HepG2 (cell line): ENCODE measurements at regions not wholly inside any gene's neighbourhood (a gene's known extent, or its start where the extent isn't known, plus 50 kb on each side); places are given as distances from the start of the nearest gene placed in this dataset.

Source experiments
- ATAC-seq: fragments of 200-7000 bp; cut with Tn5 transposase; 3 replicates; pipeline ENCODE4 v1.9.1; 2020; ENCODE audit warnings: mild to moderate bottlenecking, moderate library complexity
- BruUV-seq: library from RNA; stranded (reverse); fragments of 400-500 nt; replicated peaks from 2 replicates; lab custom pipeline; 2021; lab: Mats Ljungman, UMichigan
- CTCF ChIA-PET: fragments of 300-600 bp; formaldehyde crosslinking; extraction: SDS; loops from one replicate; lab custom pipeline; 2021; ENCODE audit warnings: low total read pairs, inconsistent platforms, low intra/inter-chr PET ratio; lab: Yijun Ruan, JAX
- POLR2A ChIA-PET: fragments of 350-600 bp; sonication (Branson Sonifier 250); formaldehyde crosslinking; loops from one replicate; lab custom pipeline; 2020; ENCODE audit warnings: antibody characterized with exemption, inconsistent platforms; lab: Yijun Ruan, JAX
- DNase-seq: peaks from one replicate; pipeline ENCODE4 v3.0.0-alpha.2; 2015; ENCODE audit warnings: low spot score
- FAIRE-seq: peaks from 3 replicates; lab custom pipeline; 2011; peaks lifted over from hg19 to GRCh38; lab: Jason Lieb, UNC
- H2AFZ ChIP-seq: one replicate; pipeline ENCODE4 v1.6.1; 2011; ENCODE audit warnings: low read length, inconsistent platforms
- H3K27ac ChIP-seq: fragments of 300-600 bp; 3 replicates; pipeline ENCODE4 v1.8.0; 2011; ENCODE audit warnings: mixed run types, mild to moderate bottlenecking, mixed read lengths, low read length, inconsistent platforms; ENCODE audit not compliant: insufficient read depth; ENCODE audit errors: extremely low read length
- H3K27me3 ChIP-seq, 2 experiments: fragments of 200-600 bp in 1 of 2; 2 replicates in 1 of 2; 3 replicates in 1 of 2; pipeline versions ENCODE4 v1.6.0 to v1.8.0; 2011; ENCODE audit warnings: low read length in 2 of 2, mild to moderate bottlenecking in 2 of 2, moderate library complexity in 2 of 2, inconsistent platforms in 1 of 2; ENCODE audit not compliant: insufficient read depth in 2 of 2, control insufficient read depth in 1 of 2
- H3K36me3 ChIP-seq, 2 experiments: fragments of 200-600 bp in 1 of 2; replicated peaks in 1 of 2; 2 replicates in 1 of 2; 3 replicates in 1 of 2; pipeline versions ENCODE4 v1.5.1 to v1.8.0; 2011; ENCODE audit warnings: low read length in 2 of 2, inconsistent platforms in 1 of 2; ENCODE audit not compliant: insufficient read depth in 2 of 2, control insufficient read depth in 1 of 2
- H3K4me1 ChIP-seq: 2 replicates; pipeline ENCODE4 v1.5.1; 2012; ENCODE audit warnings: low read length, inconsistent platforms; ENCODE audit not compliant: insufficient read depth
- H3K4me2 ChIP-seq: 2 replicates; pipeline ENCODE4 v1.6.0; 2011; ENCODE audit warnings: low read depth, low read length, inconsistent platforms
- H3K4me3 ChIP-seq, 3 experiments: fragments of 200-600 bp in 1 of 3; sonication (generic), shearing (Covaris generic) in 1 of 3; replicated peaks in 1 of 3; 2 replicates each; pipeline ENCODE4 v1.5.1; 2011 to 2016; ENCODE audit warnings: low read length in 3 of 3, inconsistent platforms in 2 of 3, low read depth in 2 of 3, mild to moderate bottlenecking in 2 of 3, control low read depth in 1 of 3, mixed read lengths in 1 of 3; ENCODE audit not compliant: insufficient read depth in 1 of 3
- H3K79me2 ChIP-seq: one replicate; pipeline ENCODE4 v1.6.1; 2011; ENCODE audit warnings: low read length, inconsistent platforms; ENCODE audit not compliant: insufficient read depth
- H3K9ac ChIP-seq: 2 replicates; pipeline ENCODE4 v1.6.0; 2011; ENCODE audit warnings: mild to moderate bottlenecking, low read depth, low read length, inconsistent platforms; ENCODE audit not compliant: insufficient read depth
- H3K9me3 ChIP-seq: 2 replicates; pipeline ENCODE4 v1.5.1; 2012; ENCODE audit warnings: mild to moderate bottlenecking, low read length
- H4K20me1 ChIP-seq: 2 replicates; pipeline ENCODE4 v1.6.0; 2011; ENCODE audit warnings: inconsistent platforms, mild to moderate bottlenecking, low read length, moderate library complexity; ENCODE audit not compliant: insufficient read depth
- CC2D1A ChIP-seq: sonication (generic); formaldehyde crosslinking; IDR thresholded peaks from 2 replicates; pipeline ENCODE4 v1.8.1; 2023; ENCODE audit warnings: mild to moderate bottlenecking, missing genetic modification reagents
- DR1 ChIP-seq: sonication (generic); formaldehyde crosslinking; IDR thresholded peaks from 2 replicates; pipeline ENCODE4 v1.8.0; 2021; ENCODE audit warnings: mild to moderate bottlenecking, missing genetic modification reagents, inconsistent platforms
- MED1 ChIP-seq: sonication (generic); formaldehyde crosslinking; IDR thresholded peaks from 2 replicates; pipeline ENCODE4 v1.4.0; 2020; ENCODE audit warnings: missing genetic modification reagents
- NR2F2 ChIP-seq: IDR thresholded peaks from 2 replicates; pipeline ENCODE4 v1.6.1; 2012; ENCODE audit warnings: low read depth, inconsistent platforms, borderline replicate concordance
- SOX6 ChIP-seq, 2 experiments: fragments of 450-650 bp in 1 of 2; sonication (generic) in 1 of 2; formaldehyde crosslinking in 1 of 2; IDR thresholded peaks; 2 replicates each; pipeline versions ENCODE4 v1.4.0 to v1.6.1; 2017 to 2020; ENCODE audit warnings: antibody characterized with exemption in 1 of 2, mild to moderate bottlenecking in 1 of 2, missing genetic modification reagents in 1 of 2
- SPEN ChIP-seq: sonication (generic); formaldehyde crosslinking; IDR thresholded peaks from 2 replicates; pipeline ENCODE4 v1.5.1; 2020; ENCODE audit warnings: low read depth, mild to moderate bottlenecking, missing genetic modification reagents
- TMF1 ChIP-seq: sonication (generic); formaldehyde crosslinking; IDR thresholded peaks from 2 replicates; pipeline ENCODE4 v1.8.1; 2022; ENCODE audit warnings: low read depth, missing genetic modification reagents
- ZBTB26 ChIP-seq: IDR thresholded peaks from 2 replicates; pipeline ENCODE4 v1.6.1; 2016; ENCODE audit warnings: missing compliant biosample characterization, missing genetic modification reagents, borderline replicate concordance
- ZFP36L2 ChIP-seq: sonication (generic); formaldehyde crosslinking; IDR thresholded peaks from 2 replicates; pipeline ENCODE4 v1.4.0; 2020; ENCODE audit warnings: missing genetic modification reagents
- ZNF33A ChIP-seq: sonication (generic); formaldehyde crosslinking; IDR thresholded peaks from 2 replicates; pipeline ENCODE4 v1.5.1; 2020; ENCODE audit warnings: missing genetic modification reagents, mild to moderate bottlenecking, moderate library complexity, borderline replicate concordance
- ZNF883 ChIP-seq: sonication (generic); formaldehyde crosslinking; IDR thresholded peaks from 2 replicates; pipeline ENCODE4 v1.5.1; 2020; ENCODE audit warnings: mild to moderate bottlenecking, missing genetic modification reagents; ENCODE audit errors: not compliant biosample characterization
- WGBS: methylation state at CpG from one replicate; pipeline ENCODE4 v1.1.6; 2017; ENCODE audit warnings: low lambda C conversion rate; 5-methylcytosine and 5-hydroxymethylcytosine counted together
- in situ Hi-C: cut with HindIII; loops from 2 replicates; pipeline ENCODE4 v1.10.0; 2017; ENCODE audit warnings: low pct_unique_long_range_greater_than_20kb; ENCODE audit not compliant: extremely low pct_ligation_motif_present
- intact Hi-C: fragments of 100-400 bp; cut with micrococcal nuclease; formaldehyde crosslinking; loops from one replicate; pipeline ENCODE4 v1.10.0; 2022; ENCODE audit not compliant: unreplicated experiment
- TF ChIP-seq, protein P1 (sequence below): sonication (generic); formaldehyde crosslinking; IDR thresholded peaks from 2 replicates; pipeline ENCODE4 v1.8.1; 2023; ENCODE audit warnings: mild to moderate bottlenecking, missing genetic modification reagents
- TF ChIP-seq, protein P2 (sequence below): IDR thresholded peaks from 2 replicates; pipeline ENCODE4 v1.6.1; 2018; ENCODE audit warnings: missing genetic modification reagents, mild to moderate bottlenecking, missing compliant biosample characterization

GRCh38 chr13:22223411-22223810 lies 552.5 kb downstream of the FGF9 start:
- H3K9ac ChIP-seq: no peak overlapping the region

DNA sequence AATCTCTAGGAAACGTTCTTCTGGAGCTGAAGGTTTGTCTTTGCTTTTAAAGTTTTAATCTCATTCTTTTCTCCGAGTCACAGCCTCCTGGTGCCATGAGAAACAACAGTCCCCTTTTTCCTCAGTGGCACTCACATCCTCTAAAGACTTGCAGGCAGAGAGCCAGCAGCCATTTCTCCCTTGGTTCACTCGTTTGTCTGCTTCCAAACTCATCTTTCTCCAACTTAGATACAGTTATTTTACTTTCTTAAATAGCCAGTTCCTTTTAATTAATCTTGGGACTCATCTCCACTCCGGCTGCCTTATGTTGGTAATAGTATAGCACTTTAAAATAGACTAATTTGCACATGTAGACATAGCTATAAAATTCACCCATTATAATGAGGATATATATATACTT lies 555.2 kb downstream of the FGF9 start:
- no peak for FAIRE-seq
- CTCF ChIA-PET: no interaction called here
- Histone ChIP-seq H2AFZ (no peak overlapping the region), H3K36me3 (no peaks in the 10 kb centered on the region), H3K9ac (no peak overlapping the region), H3K27ac (no peak overlapping the region), H4K20me1 (no peaks in the 10 kb centered on the region), H3K79me2 (no peaks in the 10 kb centered on the region), H3K9me3 (no peaks in the 10 kb centered on the region), H3K4me1 (no peaks in the 10 kb centered on the region), H3K4me2 (no peak overlapping the region), H3K27me3 (no peaks in the 10 kb centered on the region; a peak in 1 of 5 replicates), H3K4me3 (no peak overlapping the region)
- POLR2A ChIA-PET: no interaction called here
- no peak for DNase-seq
- no TSS peak for BruUV-seq
- in situ Hi-C loops (no loop called here), intact Hi-C loops (no loop called here)
- WGBS: 2% methylated on average over 4 of the region's 4 CpGs
- no peak for ATAC-seq
- no peak for TF ChIP-seq SPEN (CRISPR knock-in tag)
- TF ChIP-seq ZNF33A (CRISPR knock-in tag): no peak
- no peak for TF ChIP-seq SOX6 (IDR thresholded peaks at IDR 0.05)
- no peak for TF ChIP-seq SOX6 (CRISPR knock-in tag; IDR thresholded peaks at IDR 0.05)
- TF ChIP-seq, protein P1, sequence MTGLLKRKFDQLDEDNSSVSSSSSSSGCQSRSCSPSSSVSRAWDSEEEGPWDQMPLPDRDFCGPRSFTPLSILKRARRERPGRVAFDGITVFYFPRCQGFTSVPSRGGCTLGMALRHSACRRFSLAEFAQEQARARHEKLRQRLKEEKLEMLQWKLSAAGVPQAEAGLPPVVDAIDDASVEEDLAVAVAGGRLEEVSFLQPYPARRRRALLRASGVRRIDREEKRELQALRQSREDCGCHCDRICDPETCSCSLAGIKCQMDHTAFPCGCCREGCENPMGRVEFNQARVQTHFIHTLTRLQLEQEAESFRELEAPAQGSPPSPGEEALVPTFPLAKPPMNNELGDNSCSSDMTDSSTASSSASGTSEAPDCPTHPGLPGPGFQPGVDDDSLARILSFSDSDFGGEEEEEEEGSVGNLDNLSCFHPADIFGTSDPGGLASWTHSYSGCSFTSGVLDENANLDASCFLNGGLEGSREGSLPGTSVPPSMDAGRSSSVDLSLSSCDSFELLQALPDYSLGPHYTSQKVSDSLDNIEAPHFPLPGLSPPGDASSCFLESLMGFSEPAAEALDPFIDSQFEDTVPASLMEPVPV (CRISPR knock-in tag): no peak
- no peak for TF ChIP-seq CC2D1A (CRISPR knock-in tag)
- TF ChIP-seq, protein P2, sequence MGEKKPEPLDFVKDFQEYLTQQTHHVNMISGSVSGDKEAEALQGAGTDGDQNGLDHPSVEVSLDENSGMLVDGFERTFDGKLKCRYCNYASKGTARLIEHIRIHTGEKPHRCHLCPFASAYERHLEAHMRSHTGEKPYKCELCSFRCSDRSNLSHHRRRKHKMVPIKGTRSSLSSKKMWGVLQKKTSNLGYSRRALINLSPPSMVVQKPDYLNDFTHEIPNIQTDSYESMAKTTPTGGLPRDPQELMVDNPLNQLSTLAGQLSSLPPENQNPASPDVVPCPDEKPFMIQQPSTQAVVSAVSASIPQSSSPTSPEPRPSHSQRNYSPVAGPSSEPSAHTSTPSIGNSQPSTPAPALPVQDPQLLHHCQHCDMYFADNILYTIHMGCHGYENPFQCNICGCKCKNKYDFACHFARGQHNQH: no peak
- TF ChIP-seq ZBTB26 (CRISPR knock-in tag): no peak
- no peak for TF ChIP-seq NR2F2
- TF ChIP-seq TMF1 (CRISPR knock-in tag): no peak
- TF ChIP-seq DR1 (CRISPR knock-in tag): no peak

More at GRCh38 chr13:22223411-22223810, 552.5 kb downstream of the FGF9 start:
- Histone ChIP-seq H3K4me3 (no peak overlapping the region), H3K9me3 (no peaks in the 10 kb centered on the region), H3K27ac (no peak overlapping the region), H3K79me2 (no peaks in the 10 kb centered on the region), H3K27me3 (no peaks in the 10 kb centered on the region; a peak in 1 of 5 replicates), H4K20me1 (no peaks in the 10 kb centered on the region), H3K4me1 (no peaks in the 10 kb centered on the region), H3K4me2 (no peak overlapping the region), H2AFZ (no peak overlapping the region), H3K36me3 (no peaks in the 10 kb centered on the region)
- in situ Hi-C loops (no loop called here), intact Hi-C loops (no loop called here)
- DNase-seq (no peak), ATAC-seq (no peak), FAIRE-seq (no peak)
- ChIA-PET CTCF (no interaction called here), POLR2A (no interaction called here)
- TF ChIP-seq MED1 (CRISPR knock-in tag) (no peak), ZFP36L2 (CRISPR knock-in tag) (no peak), ZNF883 (CRISPR knock-in tag) (no peak)
- 20% methylated on average over 7 of the region's 8 CpGs for WGBS
- no TSS peak for BruUV-seq
